ENCODE measurements at regions not wholly inside any gene's neighbourhood (a gene's known extent, or its start where the extent isn't known, plus 50 kb on each side); places are given as distances from the start of the nearest gene placed in this dataset.
"Not testable (repeated sequence)": the region's sequence is repeated elsewhere in the genome, so short reads cannot be mapped to it uniquely, and the experiment has no call there.

DNA sequence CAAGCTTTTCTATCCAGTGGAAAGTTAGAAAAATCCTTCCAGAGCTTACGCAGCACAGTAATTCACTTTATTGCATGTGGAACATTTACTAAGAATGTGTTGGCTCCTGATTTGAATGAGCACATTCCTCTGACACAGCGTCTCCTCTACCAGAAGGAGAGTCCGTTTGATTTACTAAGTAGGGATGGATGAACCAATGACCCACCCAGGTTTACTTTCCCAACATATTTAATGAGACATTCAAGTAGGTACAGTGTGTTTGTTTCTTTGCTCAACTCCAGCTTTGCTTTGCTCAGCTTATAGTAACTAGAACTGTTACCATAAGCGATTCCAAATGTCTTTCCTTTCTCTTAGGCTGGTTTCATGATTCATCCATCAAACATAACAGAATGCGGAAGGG lies 161.7 kb downstream of the SMARCA1 start:
- no peak for DNase-seq

DNA sequence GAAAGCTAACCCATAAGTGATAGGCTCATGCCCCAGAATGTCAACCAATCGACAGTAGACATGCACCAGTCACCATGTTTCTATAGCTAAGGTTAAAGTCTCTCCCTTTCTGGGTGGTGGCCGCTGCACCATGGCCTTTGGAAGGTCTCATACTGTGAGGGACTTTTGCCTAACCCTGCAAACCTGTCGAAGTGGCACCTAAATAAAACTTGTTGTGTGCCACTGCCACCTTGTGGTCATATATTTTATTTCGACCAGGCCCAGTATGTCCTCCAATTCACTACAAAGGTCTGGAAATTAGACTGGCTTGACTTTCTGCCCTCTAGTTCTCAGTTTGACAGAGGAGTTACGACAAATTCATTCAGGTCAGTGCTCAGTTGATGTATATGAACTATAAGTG lies 163.1 kb downstream of the SMARCA1 start:
- DNase-seq = no peak

DNA sequence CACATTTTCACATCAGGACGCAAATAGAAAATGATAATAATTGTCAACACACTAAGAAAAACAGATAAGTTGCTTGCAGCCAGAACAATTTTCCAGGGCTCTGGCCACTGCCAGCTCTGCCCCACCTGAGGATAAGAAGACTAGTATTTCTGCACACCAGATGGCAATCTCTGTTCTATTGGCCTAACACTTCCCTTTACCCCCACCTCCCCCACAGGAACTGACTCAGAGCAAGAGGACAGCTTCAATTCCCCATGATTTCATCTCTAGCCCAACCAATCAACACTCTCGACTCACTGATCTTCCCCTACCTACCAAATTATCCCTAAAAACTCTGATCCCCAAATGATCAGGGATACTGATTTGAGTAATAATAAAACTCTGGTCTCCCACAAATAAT lies 164.0 kb downstream of the SMARCA1 start:
- DNase-seq = no peak

DNA sequence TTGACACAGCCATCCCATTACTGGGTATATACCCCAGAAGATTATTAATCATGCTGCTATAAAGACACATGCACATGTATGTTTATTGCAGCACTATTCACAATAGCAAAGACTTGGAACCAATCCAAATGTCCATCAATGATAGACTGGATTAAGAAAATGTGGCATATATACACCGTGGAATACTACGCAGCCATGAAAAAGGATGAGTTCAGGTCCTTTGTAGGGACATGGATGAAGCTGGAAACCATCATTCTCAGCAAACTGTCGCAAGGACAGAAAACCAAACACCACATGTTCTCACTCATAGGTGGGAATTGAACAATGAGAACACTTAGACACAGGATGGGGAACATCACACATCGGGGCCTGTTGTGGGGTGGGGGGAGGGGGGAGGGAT lies 165.9 kb downstream of the SMARCA1 start:
- DNase-seq = not testable (repeated sequence)

DNA sequence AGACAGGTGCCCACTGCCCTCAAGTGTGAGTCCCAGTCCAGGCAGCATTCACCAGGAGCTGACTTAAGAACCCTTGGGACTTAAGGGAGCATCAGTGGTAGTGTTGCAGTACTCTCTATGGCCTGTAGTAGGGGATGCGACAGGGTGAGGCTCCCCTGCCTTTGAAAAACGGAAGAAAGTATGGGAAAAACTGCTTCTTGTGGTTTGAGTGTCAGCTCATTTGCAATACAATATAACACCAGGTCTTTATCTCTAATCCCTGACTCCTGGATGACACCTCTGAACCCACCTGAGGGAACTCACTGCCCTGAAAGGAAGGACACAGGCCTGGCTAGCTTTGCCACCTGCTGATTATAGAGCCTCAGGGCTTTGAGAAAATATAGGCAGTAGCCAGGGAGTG lies 176.0 kb downstream of the SMARCA1 start:
- DNase-seq = no peak

DNA sequence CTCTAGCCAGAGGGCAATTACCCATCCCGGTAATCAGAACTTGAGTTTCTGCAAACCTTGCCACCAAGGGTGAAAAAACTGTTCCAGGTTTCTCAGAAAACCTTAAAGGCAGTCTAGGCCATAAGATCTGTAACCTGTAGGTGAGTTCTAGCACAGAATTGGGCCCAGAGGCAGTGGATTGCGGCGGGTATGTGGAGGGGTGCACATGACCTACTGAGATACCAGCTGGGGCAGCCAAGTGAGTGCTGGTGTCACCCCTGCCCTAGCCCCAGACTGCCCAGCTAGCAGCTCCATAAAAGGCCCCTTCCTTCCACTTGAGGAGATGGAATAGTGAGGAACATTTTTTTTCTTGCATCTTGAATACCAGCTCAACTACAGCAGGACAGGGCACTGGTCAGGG lies 176.7 kb downstream of the SMARCA1 start:
- DNase-seq = no peak

DNA sequence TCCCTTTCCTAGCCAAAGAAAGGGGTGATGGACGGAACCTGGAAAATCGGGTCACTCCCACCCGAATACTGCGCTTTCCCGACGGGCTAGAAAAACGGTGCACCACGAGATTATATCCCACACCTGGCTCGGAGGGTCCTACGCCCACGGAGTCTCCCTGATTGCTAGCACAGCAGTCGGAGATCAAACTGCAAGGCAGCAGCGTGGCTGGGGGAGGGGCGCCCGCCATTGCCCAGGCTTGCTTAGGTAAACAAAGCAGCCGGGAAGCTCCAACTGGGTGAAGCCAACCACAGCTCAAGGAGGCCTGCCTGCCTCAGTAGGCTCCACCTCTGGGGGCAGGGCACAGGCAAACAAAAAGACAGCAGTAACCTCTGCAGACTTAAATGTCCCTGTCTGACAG lies 186.0 kb downstream of the SMARCA1 start:
- DNase-seq = not testable (repeated sequence)

DNA sequence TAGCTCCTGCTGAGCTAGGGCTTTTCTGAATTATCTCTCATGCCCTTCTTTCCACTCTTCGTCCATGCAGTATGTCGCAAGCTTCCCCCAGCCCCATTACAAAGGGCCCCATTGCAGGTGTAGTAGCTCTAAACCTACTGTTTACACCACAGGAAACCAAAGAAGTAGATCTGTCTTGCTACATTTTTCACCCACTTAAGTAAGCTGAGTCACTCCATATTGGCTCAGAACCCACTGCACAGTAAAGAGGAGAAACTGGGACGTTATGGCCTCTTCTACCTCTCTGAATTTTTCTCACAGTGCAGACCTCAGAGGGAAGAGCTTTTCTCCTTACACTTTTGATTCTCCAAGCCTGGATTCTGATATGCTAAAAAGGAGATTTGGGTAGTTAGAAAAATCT lies 200.2 kb downstream of the SMARCA1 start:
- no peak for DNase-seq

DNA sequence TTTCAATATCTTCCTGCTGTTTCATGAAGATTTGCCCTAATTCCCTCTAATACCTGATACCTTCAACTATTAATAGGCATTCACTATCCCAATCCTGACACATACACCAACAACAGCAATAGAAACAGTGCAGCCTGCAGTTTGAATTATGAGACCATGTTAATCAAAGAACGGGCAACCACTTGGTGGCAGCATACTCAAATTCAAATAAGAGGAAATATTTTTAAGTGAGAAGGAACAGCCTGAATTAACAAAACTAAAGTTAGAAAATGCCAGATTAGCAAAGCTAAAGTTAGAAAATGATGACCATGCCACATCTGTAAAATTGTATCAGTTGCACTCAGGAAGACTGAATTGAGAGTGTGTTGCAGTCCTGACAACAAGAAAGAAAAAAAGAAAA lies 204.9 kb downstream of the SMARCA1 start:
- DNase-seq = no peak

DNA sequence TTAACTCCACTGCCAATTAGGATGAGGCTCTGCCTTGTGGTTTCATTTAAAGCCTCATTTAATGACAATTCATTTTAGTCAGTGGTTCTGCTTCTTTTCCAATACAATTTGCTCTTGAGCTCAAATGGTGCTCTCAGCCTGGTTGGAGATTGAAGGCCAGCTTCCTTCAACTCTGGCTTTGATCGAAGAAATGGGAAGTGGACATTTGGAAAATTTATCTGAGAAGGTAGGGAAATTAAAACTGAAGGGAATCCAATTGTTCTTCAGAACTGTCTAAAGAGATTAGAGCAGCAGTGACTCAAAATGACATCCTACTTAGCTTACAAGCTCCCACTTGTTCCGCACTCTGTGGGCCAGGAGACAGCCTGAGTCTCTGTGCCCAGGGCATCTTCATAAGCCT lies 206.8 kb downstream of the SMARCA1 start:
- no peak for DNase-seq

DNA sequence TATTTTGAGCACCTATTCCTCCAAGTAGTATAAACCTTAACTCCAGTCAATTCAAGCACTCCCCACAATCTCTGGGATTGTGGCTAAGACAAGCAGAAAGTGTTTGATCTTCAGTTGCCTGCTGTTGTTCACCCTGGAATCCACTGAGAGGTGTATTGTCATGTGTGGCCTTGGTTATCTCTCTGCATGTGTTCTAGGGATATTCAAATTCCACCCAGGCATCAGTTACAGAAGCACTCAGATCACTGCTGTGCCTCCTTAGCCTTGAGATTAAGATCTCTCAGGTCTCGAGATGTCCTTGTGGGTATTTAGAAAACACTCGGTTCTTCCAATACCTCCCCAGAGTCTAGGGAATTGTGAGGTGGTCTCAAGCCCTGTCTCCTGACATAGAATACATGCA lies 213.3 kb downstream of the SMARCA1 start:
- DNase-seq = no peak

DNA sequence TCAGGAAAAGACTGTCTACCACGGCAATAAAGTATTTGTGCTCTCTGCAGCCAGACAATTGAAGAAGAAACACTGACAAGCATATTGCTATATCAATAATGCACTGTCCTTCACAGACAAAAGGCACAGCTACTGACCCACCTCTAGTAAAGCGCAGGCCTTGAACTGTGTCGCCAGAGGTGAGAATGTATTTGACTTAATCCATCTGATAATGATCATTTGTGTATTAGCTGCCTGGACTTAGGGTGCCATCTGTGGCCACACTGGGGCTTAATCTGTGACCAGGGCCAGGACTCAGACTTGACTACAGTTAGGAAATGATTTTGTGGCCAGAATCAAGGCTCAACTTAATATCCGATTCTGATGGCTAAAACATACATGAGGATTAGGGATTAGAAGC lies 260.4 kb downstream of the SMARCA1 start:
- no peak for DNase-seq

DNA sequence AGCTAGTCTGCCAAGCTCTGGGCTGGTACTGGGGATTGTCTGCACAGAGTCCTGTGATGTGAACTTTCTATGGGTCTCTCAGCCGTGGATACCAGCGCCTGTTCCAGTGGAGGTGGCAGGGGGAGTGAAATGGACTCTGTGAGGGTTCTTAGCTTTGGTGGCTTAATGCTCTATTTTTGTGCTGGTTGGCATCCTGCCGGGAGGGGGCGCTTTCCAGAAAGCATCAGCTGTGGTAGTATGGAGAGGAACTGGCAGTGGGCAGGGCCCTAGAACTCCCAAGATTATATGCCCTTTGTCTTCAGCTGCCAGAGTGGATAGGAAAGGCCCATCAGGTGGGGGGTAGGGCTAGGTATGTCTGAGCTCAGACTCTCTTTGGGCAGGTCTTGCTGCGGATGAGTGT lies 267.8 kb downstream of the SMARCA1 start:
- not testable (repeated sequence) for DNase-seq

DNA sequence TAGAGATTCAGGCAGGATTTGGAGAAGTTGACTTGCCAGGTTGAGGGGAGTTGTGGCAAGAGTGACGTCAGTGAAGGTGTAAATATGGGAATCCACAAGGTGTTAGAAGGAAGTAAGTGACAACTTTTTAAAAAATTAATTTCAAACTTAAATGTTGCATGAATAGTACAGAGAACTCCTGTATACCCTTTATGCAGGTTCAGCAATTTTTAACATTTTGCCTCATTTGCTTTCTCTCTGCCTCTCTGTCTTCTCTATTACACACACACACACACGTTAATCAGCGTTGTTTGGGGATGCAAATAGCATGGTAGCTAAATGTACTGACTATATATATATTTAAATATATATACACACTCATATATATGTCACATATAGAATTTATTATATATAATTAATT lies 273.7 kb downstream of the SMARCA1 start:
- DNase-seq = no peak

DNA sequence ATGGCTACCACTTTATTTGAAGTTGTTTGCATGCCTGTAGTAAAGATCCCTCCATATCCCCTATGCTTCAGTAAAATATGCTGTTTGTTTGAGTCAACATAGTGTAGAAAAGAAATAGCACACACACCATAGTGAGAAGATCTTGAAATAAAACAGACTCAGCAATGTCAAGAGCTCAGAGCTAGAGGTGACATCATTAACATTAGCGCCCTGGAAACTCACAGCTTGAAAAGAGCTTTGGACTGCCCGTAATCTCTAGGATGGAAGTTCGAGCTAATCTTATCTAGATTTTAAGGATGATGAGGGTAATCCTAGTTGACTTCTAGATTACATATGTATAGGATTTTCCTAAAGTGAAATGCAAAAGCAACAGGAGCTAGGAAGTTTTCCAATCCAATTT lies 275.6 kb downstream of the SMARCA1 start:
- DNase-seq = no peak

DNA sequence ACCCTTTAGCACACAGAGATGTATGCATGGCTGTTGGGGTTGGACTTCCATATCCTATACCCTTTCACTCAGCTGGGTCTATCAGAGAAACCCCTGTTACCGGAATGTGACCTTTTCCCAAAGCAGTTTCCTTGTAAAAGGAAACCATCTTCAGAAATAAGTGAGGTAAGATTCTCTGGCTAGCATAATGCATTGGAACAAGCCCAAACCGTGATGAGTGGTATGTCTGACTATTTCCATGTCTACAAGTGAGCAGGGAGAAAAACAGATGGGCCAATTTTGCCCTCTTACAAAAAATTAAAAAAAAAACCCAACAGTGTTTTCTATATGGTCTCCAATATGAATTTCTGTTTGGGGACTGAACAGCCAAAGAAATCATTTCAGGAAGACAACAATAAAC lies 283.9 kb downstream of the SMARCA1 start:
- DNase-seq = no peak

DNA sequence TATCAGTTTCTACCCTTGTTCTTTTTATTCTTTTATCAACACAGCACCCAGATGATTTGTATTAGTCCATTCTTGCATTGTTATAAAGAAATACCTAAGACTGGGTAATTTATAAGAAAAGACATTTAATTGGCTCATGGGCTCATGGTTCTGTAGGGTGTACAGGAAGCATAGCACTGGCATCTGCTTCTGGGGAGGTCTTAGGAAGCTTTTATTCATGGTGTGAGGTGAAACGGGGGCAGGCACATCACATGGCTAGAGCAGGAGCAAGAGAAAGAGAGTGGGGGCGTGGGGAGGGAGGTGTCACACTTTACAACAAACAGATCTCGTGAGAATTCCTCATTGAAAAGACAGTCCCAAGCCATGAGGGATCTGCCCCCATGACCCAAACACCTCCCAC lies 285.3 kb downstream of the SMARCA1 start:
- no peak for DNase-seq

DNA sequence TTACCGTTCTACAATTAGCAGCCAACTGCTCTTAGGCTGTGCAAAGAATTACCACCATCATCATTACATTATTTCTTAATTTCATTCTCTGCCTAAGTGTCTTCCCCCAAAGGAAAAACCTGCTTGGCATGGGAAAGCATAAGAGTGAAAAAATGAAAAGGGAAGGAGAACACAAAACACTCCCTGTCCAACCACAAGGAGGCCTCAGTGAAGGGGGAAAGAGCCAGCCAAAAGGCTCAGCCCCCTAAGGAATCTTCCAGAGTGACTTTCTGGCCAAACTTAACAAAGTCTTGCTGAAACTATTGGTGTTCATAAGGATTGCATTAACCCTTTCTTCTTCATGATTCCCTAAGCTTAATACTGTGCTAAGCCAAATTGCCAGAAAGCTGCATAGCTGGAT lies 287.4 kb downstream of the SMARCA1 start:
- DNase-seq = no peak

DNA sequence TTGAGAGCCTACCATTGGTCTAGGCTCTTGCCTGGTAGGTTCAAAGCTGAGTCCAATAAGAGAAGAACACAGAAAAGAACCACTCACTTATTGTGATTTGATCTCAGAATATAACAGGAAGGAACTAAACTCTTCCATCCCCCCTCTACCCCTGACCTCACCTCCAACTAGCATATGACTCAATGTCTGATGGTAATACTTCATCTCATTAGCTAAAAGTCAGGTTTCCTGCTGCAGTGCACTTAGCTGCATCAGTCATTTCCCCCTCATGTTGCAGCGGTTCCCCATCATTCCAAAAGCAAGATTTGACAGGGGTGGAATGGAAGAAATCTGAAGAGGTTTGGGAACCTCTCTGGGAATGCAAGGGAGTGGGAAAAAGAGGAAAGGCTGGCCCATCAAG lies 289.5 kb downstream of the SMARCA1 start:
- DNase-seq = no peak

DNA sequence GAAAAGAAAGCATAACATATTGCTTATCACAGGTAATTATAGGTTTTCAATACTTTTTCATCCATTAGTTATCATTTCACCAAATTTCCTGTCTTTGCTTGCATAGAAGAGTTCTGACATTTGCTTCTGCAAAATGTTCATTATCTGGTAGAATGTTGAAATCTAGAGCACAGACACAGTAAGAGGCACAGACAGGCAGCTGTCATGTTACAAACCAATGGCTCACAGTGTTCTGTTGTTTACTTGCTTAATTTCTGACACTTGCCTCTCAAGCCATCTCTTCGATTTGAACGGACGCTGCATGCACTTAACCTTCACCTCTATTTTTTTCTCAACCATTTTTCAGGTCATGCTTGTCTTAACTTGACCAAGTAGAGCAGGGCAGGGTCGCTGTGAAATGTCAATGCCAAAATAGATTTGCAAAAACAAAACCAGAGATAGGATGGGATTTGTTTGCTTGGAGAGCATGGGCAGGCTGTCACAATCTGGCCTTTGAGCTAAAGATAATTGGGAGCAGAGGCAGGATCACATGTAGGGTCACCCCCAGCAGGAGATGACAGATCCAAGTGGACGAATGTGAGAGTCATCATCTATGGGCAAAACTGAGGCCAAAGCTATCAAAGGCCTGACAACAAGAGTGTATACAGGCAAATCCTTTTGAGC lies 292.3 kb downstream of the SMARCA1 start:
- no peak for DNase-seq

DNA sequence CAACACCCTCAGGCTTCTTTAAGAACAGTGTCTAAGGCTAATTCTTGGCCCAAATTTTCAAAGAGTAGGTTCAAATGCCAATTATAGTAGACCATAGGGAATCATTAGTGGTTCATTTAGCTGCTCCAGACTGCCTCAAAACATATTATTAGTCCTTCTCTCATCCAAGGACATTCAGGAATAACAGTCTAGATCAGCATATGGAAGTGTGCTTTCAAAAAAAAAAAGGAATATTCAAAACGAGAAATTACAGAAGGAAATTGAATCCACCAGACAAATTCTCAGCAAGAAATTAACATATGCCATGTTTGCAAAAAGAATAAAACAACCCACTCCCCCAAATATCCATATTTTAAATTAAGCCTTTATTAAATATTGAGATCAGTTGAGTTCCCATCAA lies 293.1 kb downstream of the SMARCA1 start:
- no peak for DNase-seq

DNA sequence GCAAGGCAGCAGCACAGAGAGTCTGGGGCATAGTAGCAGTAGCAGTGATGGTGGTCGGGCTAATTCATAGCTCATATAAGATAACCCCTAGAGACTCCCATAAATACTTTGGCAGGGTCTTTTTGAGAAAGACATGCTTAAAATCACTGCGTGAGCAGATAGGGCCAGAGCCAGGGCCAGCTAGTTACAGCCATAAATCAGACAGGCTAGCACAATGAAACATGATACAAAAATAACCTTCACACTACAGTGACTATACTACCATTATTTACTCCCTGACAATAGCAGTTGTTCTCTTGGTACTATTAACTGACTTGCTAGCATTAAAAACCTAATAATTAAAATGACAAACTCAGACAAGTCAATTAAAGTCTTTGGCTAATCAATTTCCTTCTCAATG lies 295.9 kb downstream of the SMARCA1 start:
- no peak for DNase-seq

DNA sequence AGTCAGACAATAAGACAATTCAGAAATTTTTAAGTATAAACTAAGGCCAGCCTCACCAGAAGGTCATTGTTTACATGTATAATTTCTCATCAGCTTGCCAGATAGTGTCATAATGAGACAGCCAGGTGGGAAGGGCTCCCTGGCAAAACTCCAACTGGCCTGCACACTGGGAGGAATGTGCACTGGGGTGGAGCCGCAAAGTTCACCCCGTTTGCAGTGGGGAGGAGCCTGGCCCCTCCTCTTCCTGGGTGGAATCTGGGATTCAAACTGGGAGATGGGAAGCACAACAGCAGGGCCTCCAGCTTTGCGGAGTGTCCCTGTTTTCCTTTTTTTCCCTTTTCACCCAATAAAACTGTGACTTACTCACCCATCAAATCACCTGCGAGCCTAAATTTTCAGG lies 329.9 kb downstream of the SMARCA1 start:
- DNase-seq = no peak

DNA sequence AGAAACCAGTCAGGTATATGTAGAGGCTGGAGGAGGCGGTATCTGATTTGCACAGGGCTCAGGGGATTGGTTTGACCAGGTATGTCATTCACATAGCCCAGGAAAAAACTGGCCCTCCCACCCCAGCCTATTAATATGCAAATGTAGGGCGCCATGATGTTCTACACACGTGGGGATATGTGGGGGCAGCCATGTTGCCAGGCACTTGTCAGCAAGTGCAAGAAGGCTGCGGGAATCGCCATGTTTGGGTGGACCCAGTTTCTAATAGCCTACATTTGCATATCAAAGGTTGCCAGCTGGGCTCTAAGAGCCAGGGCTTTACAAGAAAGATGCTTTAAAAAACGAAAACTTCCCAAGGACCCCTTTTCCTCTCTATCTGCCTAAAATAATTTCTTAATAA lies 335.1 kb downstream of the SMARCA1 start:
- DNase-seq = no peak

DNA sequence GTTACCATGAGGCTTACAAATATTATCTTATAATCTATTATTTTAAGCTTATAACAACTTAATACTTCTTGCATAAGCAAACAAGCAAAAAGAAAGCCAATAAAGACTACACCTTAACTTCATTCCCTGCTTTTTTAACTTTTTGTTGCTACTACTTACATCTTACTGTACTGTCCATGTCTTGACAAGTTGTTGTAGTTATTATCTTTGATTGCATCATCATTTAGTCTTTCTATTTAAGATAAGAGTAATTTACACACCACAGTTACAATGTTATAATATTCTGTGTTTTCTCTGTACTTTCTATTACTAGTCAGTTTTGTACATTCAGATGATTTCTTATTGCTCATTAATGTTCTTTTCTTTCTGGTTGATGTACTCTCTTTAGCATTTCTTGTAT lies 346.6 kb downstream of the SMARCA1 start:
- DNase-seq = no peak

DNA sequence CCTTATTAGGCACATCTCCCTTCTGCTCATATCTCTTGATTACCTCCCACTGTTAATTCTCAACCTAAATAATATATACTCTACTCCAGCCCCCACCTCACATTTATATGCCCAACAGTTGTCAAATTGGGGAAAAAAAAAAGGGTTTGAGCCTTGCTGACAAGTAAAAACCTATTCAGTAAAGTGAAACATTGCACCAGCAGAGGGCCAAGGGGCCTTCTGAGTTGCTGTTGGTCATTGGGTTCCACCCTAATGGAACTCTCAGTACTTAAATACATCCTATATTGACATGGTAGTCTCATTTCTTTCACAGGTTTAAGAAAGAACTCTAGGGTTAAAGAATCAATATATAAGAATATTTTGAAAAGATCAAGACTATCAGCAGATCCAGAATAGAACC lies 362.2 kb downstream of the SMARCA1 start:
- no peak for DNase-seq

Measured in DMS79 (cell line).